Middle frontal gyrus (tissue), 1 donor: ENCODE measurements at regions not wholly inside any gene's neighbourhood (a gene's known extent, or its start where the extent isn't known, plus 50 kb on each side); places are given as distances from the start of the nearest gene placed in this dataset.
"Not testable (repeated sequence)": the region's sequence is repeated elsewhere in the genome, so short reads cannot be mapped to it uniquely, and the experiment has no call there.

Experiments used
- DNase-seq: peaks from one replicate; pipeline ENCODE4 v3.0.0-alpha.2; 2015; ENCODE audit warnings: low spot score; ENCODE audit errors: extremely low spot score

- no peak for DNase-seq
These were observed 284.3 kb downstream of the TCERG1L start for GRCh38 chr10:131027256-131027655.

GRCh38 chr10:131031346-131031745 is 280.2 kb downstream of the TCERG1L start:
- DNase-seq, result no peak

- DNase-seq, result no peak
These were observed 279.0 kb downstream of the TCERG1L start for GRCh38 chr10:131032329-131033165.

GRCh38 chr10:131033166-131034085 is 278.1 kb downstream of the TCERG1L start:
- DNase-seq, result no peak

- no peak for DNase-seq
These were observed 277.1 kb downstream of the TCERG1L start for GRCh38 chr10:131034451-131034850.

- DNase-seq, result no peak
These were observed 275.7 kb downstream of the TCERG1L start for GRCh38 chr10:131035779-131036178.

- DNase-seq, result no peak
These were observed 273.5 kb downstream of the TCERG1L start for GRCh38 chr10:131038056-131038455.

GRCh38 chr10:131041031-131041430 is 270.5 kb downstream of the TCERG1L start:
- no peak for DNase-seq

GRCh38 chr10:131041441-131041840 is 270.1 kb downstream of the TCERG1L start:
- DNase-seq, result no peak

GRCh38 chr10:131042015-131042414 is 269.5 kb downstream of the TCERG1L start:
- DNase-seq, result not testable (repeated sequence)
